WTC11 (cell line): ENCODE measurements at regions not wholly inside any gene's neighbourhood (a gene's known extent, or its start where the extent isn't known, plus 50 kb on each side); places are given as distances from the start of the nearest gene placed in this dataset.

Experiments used
- ATAC-seq: fragments of 200-7000 bp; cut with Tn5 transposase; 2 replicates; pipeline ENCODE4 v1.10.0; 2021; ENCODE audit warnings: mild to moderate bottlenecking, moderate library complexity
- CTCF ChIA-PET: fragments of 300-600 bp; sonication (Branson Sonifier 250); formaldehyde crosslinking; loops from one replicate; lab custom pipeline; 2021; ENCODE audit warnings: antibody characterized with exemption; lab: Charles Lee
- POLR2A ChIA-PET: fragments of 350-600 bp; sonication (Branson Sonifier 250); formaldehyde crosslinking; loops from one replicate; lab custom pipeline; 2021; ENCODE audit warnings: antibody characterized with exemption; lab: Charles Lee
- DNase-seq: peaks from one replicate; pipeline ENCODE4 v3.0.0; 2021; ENCODE audit warnings: low spot score
- H3K27ac Mint-ChIP-seq: 2 replicates; pipeline ENCODE4 v1.8.0; 2021; ENCODE audit warnings: mixed read lengths
- H3K27me3 Mint-ChIP-seq: 2 replicates; pipeline ENCODE4 v1.8.0; 2021; ENCODE audit warnings: low read depth, mild to moderate bottlenecking, moderate library complexity, mixed read lengths
- H3K36me3 Mint-ChIP-seq: 2 replicates; pipeline ENCODE4 v1.8.0; 2021; ENCODE audit warnings: mixed read lengths
- H3K4me1 Mint-ChIP-seq: 2 replicates; pipeline ENCODE4 v1.8.0; 2022; ENCODE audit warnings: mixed read lengths
- H3K4me3 Mint-ChIP-seq: 2 replicates; pipeline ENCODE4 v1.8.0; 2021; ENCODE audit warnings: mild to moderate bottlenecking, moderate library complexity, mixed read lengths
- H3K9me3 Mint-ChIP-seq: 2 replicates; pipeline ENCODE4 v1.8.0; 2021; ENCODE audit warnings: mixed read lengths
- ARID4B ChIP-seq: sonication (generic); formaldehyde crosslinking; IDR thresholded peaks from 2 replicates; pipeline ENCODE4 v1.8.0; 2023; ENCODE audit warnings: missing genetic modification reagents, mild to moderate bottlenecking, borderline replicate concordance
- ATF3 ChIP-seq: sonication (generic); formaldehyde crosslinking; conservative IDR thresholded peaks from 2 replicates; pipeline ENCODE4 v1.8.1; 2022; ENCODE audit warnings: mild to moderate bottlenecking, missing genetic modification reagents
- ATF6 ChIP-seq: sonication (generic); formaldehyde crosslinking; IDR thresholded peaks from 2 replicates; pipeline ENCODE4 v1.8.1; 2023; ENCODE audit warnings: mild to moderate bottlenecking, missing genetic modification reagents
- ELF4 ChIP-seq: sonication (generic); formaldehyde crosslinking; IDR thresholded peaks from 2 replicates; pipeline ENCODE4 v1.8.1; 2022; ENCODE audit warnings: low read depth, mild to moderate bottlenecking, moderate library complexity, missing genetic modification reagents
- EMX1 ChIP-seq: fragments of 250-450 bp; sonication (Bioruptor Pico); IDR thresholded peaks from 2 replicates; pipeline ENCODE4 v1.8.0; 2021; ENCODE audit warnings: mild to moderate bottlenecking
- FOXK1 ChIP-seq: sonication (generic); formaldehyde crosslinking; IDR thresholded peaks from 2 replicates; pipeline ENCODE4 v1.8.0; 2022; ENCODE audit warnings: mild to moderate bottlenecking, moderate library complexity, missing genetic modification reagents
- GRHL2 ChIP-seq: fragments of 250-450 bp; sonication (Bioruptor Pico); IDR thresholded peaks from 2 replicates; pipeline ENCODE4 v1.8.0; 2022; ENCODE audit warnings: mild to moderate bottlenecking, moderate library complexity; ENCODE audit not compliant: insufficient replicate concordance, severe bottlenecking
- GTF2I ChIP-seq: fragments of 250-450 bp; sonication (Bioruptor Pico); conservative IDR thresholded peaks from 2 replicates; pipeline ENCODE4 v1.4.0; 2021; ENCODE audit warnings: mild to moderate bottlenecking
- IRF2 ChIP-seq: sonication (generic); formaldehyde crosslinking; IDR thresholded peaks from 2 replicates; pipeline ENCODE4 v1.8.0; 2022; ENCODE audit warnings: low read depth, missing genetic modification reagents, borderline replicate concordance
- JUN ChIP-seq: sonication (generic); formaldehyde crosslinking; IDR thresholded peaks from 2 replicates; pipeline ENCODE4 v1.8.0; 2023; ENCODE audit warnings: mild to moderate bottlenecking, missing genetic modification reagents
- NFE2L1 ChIP-seq: sonication (generic); formaldehyde crosslinking; IDR thresholded peaks from 2 replicates; pipeline ENCODE4 v1.8.1; 2023; ENCODE audit warnings: missing genetic modification reagents
- TCF7 ChIP-seq: sonication (generic); formaldehyde crosslinking; IDR thresholded peaks from 2 replicates; pipeline ENCODE4 v1.8.0; 2022; ENCODE audit warnings: mild to moderate bottlenecking, low read depth, missing genetic modification reagents, moderate library complexity
- TEAD1 ChIP-seq: sonication (generic); formaldehyde crosslinking; IDR thresholded peaks from 2 replicates; pipeline ENCODE4 v1.8.0; 2022; ENCODE audit warnings: mild to moderate bottlenecking, missing genetic modification reagents
- USF1 ChIP-seq: sonication (generic); formaldehyde crosslinking; IDR thresholded peaks from 2 replicates; pipeline ENCODE4 v1.8.0; 2022; ENCODE audit warnings: mild to moderate bottlenecking, missing genetic modification reagents
- ZMAT4 ChIP-seq: fragments of 250-450 bp; sonication (Bioruptor Pico); IDR thresholded peaks from 2 replicates; pipeline ENCODE4 v1.9.0; 2021; ENCODE audit warnings: mild to moderate bottlenecking
- ZNF121 ChIP-seq: sonication (generic); formaldehyde crosslinking; IDR thresholded peaks from 2 replicates; pipeline ENCODE4 v1.8.0; 2023; ENCODE audit warnings: missing genetic modification reagents
- TF ChIP-seq, protein P1 (sequence below): sonication (generic); formaldehyde crosslinking; IDR thresholded peaks from 2 replicates; pipeline ENCODE4 v1.8.0; 2022; ENCODE audit warnings: mild to moderate bottlenecking, missing genetic modification reagents
- TF ChIP-seq, protein P2 (sequence below): fragments of 250-450 bp; sonication (Bioruptor Pico); IDR thresholded peaks from 2 replicates; pipeline ENCODE4 v1.9.0; 2021; ENCODE audit warnings: mild to moderate bottlenecking
- TF ChIP-seq, protein P3 (sequence below): sonication (generic); formaldehyde crosslinking; IDR thresholded peaks from 2 replicates; pipeline ENCODE4 v1.8.1; 2022; ENCODE audit warnings: low read depth, mild to moderate bottlenecking, moderate library complexity, missing genetic modification reagents, borderline replicate concordance
- TF ChIP-seq, protein P4 (sequence below): sonication (generic); formaldehyde crosslinking; IDR thresholded peaks from 2 replicates; pipeline ENCODE4 v1.8.0; 2023; ENCODE audit warnings: missing genetic modification reagents
- TF ChIP-seq, protein P5 (sequence below): sonication (generic); formaldehyde crosslinking; IDR thresholded peaks from 2 replicates; pipeline ENCODE4 v1.8.1; 2023; ENCODE audit warnings: mild to moderate bottlenecking, missing genetic modification reagents

DNA sequence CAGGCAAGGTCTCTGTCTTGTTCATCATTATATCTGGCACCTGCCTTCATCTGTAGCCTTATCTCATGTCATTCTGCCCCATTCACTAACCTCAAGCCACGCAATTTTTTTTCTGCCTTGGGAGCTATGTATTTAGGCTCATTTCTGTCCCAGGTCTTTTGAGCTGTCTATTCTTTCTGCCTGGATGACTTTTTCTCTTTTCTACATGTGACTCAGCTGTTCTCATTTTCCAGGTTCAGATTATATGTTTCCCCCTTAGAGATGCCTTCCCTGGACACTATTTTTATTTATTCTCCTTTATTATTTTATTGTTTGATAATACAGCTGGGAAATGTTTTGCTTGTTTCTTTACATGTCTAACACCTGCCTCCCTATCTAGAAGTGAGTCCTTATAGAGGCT, 737.4 kb upstream of the TBX3 start (continued):
- TF ChIP-seq ZNF121 (no peak), GTF2I (CRISPR knock-in tag) (no peak), ATF3 (CRISPR knock-in tag) (no peak), ELF4 (CRISPR knock-in tag) (no peak), USF1 (CRISPR knock-in tag) (no peak), ZMAT4 (CRISPR knock-in tag) (no peak), IRF2 (CRISPR knock-in tag) (no peak), ATF6 (no peak)
- TF ChIP-seq, protein P1, sequence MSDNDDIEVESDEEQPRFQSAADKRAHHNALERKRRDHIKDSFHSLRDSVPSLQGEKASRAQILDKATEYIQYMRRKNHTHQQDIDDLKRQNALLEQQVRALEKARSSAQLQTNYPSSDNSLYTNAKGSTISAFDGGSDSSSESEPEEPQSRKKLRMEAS = no peak
- TF ChIP-seq, protein P2, sequence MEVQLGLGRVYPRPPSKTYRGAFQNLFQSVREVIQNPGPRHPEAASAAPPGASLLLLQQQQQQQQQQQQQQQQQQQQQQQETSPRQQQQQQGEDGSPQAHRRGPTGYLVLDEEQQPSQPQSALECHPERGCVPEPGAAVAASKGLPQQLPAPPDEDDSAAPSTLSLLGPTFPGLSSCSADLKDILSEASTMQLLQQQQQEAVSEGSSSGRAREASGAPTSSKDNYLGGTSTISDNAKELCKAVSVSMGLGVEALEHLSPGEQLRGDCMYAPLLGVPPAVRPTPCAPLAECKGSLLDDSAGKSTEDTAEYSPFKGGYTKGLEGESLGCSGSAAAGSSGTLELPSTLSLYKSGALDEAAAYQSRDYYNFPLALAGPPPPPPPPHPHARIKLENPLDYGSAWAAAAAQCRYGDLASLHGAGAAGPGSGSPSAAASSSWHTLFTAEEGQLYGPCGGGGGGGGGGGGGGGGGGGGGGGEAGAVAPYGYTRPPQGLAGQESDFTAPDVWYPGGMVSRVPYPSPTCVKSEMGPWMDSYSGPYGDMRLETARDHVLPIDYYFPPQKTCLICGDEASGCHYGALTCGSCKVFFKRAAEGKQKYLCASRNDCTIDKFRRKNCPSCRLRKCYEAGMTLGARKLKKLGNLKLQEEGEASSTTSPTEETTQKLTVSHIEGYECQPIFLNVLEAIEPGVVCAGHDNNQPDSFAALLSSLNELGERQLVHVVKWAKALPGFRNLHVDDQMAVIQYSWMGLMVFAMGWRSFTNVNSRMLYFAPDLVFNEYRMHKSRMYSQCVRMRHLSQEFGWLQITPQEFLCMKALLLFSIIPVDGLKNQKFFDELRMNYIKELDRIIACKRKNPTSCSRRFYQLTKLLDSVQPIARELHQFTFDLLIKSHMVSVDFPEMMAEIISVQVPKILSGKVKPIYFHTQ (CRISPR knock-in tag) = no peak

- ChIA-PET CTCF (no interaction called here), POLR2A (interaction anchor here (1.2 kb wide), 1 partner anchor 150 kb away, joined by 4 read pairs; no protein-coding TSS in a partner anchor)
- peaks cover 3% of the 10 kb centered on the region; the same call in 1 of the 2 replicates for H3K4me1 Mint-ChIP-seq
- H3K27ac Mint-ChIP-seq = no peak overlapping the region
- H3K36me3 Mint-ChIP-seq = no peaks in the 10 kb centered on the region
- H3K9me3 Mint-ChIP-seq = peaks cover 13% of the 10 kb centered on the region
- no peaks in the 10 kb centered on the region for H3K27me3 Mint-ChIP-seq
- DNase-seq (no peak), ATAC-seq (no peak)
- no peak overlapping the region for H3K4me3 Mint-ChIP-seq
- TF ChIP-seq GRHL2 (CRISPR knock-in tag) (no peak), TCF7 (no peak), EMX1 (CRISPR knock-in tag) (no peak), NFE2L1 (CRISPR knock-in tag) (no peak), JUN (no peak), FOXK1 (CRISPR knock-in tag) (no peak), ARID4B (no peak), IRF2 (CRISPR knock-in tag) (no peak), TEAD1 (CRISPR knock-in tag) (no peak), USF1 (CRISPR knock-in tag) (no peak)
- TF ChIP-seq, protein P3, sequence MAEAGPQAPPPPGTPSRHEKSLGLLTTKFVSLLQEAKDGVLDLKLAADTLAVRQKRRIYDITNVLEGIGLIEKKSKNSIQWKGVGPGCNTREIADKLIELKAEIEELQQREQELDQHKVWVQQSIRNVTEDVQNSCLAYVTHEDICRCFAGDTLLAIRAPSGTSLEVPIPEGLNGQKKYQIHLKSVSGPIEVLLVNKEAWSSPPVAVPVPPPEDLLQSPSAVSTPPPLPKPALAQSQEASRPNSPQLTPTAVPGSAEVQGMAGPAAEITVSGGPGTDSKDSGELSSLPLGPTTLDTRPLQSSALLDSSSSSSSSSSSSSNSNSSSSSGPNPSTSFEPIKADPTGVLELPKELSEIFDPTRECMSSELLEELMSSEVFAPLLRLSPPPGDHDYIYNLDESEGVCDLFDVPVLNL = no peak
- TF ChIP-seq, protein P4, sequence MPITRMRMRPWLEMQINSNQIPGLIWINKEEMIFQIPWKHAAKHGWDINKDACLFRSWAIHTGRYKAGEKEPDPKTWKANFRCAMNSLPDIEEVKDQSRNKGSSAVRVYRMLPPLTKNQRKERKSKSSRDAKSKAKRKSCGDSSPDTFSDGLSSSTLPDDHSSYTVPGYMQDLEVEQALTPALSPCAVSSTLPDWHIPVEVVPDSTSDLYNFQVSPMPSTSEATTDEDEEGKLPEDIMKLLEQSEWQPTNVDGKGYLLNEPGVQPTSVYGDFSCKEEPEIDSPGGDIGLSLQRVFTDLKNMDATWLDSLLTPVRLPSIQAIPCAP = no peak
- TF ChIP-seq, protein P5, sequence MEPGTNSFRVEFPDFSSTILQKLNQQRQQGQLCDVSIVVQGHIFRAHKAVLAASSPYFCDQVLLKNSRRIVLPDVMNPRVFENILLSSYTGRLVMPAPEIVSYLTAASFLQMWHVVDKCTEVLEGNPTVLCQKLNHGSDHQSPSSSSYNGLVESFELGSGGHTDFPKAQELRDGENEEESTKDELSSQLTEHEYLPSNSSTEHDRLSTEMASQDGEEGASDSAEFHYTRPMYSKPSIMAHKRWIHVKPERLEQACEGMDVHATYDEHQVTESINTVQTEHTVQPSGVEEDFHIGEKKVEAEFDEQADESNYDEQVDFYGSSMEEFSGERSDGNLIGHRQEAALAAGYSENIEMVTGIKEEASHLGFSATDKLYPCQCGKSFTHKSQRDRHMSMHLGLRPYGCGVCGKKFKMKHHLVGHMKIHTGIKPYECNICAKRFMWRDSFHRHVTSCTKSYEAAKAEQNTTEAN (CRISPR knock-in tag) = no peak
Observed at GRCh38 chr12:115419145-115419646, 735.2 kb upstream of the TBX3 start.
